ENCODE measurements at regions not wholly inside any gene's neighbourhood (a gene's known extent, or its start where the extent isn't known, plus 50 kb on each side); places are given as distances from the start of the nearest gene placed in this dataset.

DNA sequence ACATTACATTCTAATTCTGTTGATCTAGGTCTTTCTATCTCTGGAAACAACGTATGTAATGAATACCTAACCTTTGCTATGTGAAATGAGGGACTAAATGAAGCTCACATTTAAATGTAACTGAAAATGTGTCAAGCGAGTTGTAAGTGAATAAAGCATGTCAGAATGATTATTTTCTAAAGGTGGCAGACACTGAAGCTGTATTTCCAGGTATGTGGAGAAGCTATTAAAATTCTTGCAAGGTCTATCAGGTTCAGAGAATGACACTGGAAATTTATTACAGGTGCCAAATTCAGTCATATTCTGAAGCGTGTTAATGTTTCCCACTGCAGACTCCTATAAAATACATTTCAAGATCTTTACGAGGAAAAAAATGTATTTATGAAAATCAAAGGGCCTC is 641.4 kb downstream of the RPS29 start:
- no peaks in the 10 kb centered on the region for H3K27me3 Mint-ChIP-seq (ENCODE audit: low read depth)
- no peaks in the 10 kb centered on the region for H3K36me3 Mint-ChIP-seq (ENCODE audit: insufficient read depth in 1 of 3, low read depth in 3 of 3)
- Histone ChIP-seq H2BK12ac (ENCODE audit: insufficient read length, low read depth, low read length) (no peak overlapping the region), H2BK120ac (ENCODE audit: low read depth, low read length, poor library complexity, severe bottlenecking) (no peak overlapping the region), H3K4ac (ENCODE audit: low read depth, low read length) (no peak overlapping the region), H3T11ph (ENCODE audit: low read length) (no peak overlapping the region), H2BK15ac (ENCODE audit: low read depth, low read length) (no peak overlapping the region), H3K23me2 (ENCODE audit: insufficient read length, low read depth, low read length, poor library complexity, severe bottlenecking) (no peaks in the 10 kb centered on the region), H4K20me1 (ENCODE audit: control insufficient read depth, insufficient read depth, insufficient read length) (no peaks in the 10 kb centered on the region), H2BK5ac (ENCODE audit: insufficient read length, low read length) (no peak overlapping the region), H4K5ac (ENCODE audit: insufficient read length, low read depth, low read length) (no peak overlapping the region), H3K79me1 (ENCODE audit: insufficient read depth, low read depth, low read length, poor library complexity, severe bottlenecking) (no peaks in the 10 kb centered on the region), H3K27me3 (ENCODE audit: insufficient read depth, low read length) (no peaks in the 10 kb centered on the region), H3K9me3 (ENCODE audit: control insufficient read depth, low read depth, low read length) (no peaks in the 10 kb centered on the region), H3K4me2 (ENCODE audit: insufficient read depth, insufficient read length, low read length) (no peak overlapping the region), H3K56ac (ENCODE audit: insufficient read length, low read depth, low read length) (no peak overlapping the region), H3K18ac (ENCODE audit: insufficient read length, low read depth, low read length) (no peak overlapping the region), H3K14ac (ENCODE audit: insufficient read depth, low read length) (no peak overlapping the region), H3K27ac (ENCODE audit: insufficient read length, low read depth, low read length) (no peak overlapping the region), H3K4me1 (ENCODE audit: insufficient read depth, low read length) (no peaks in the 10 kb centered on the region), H4K91ac (ENCODE audit: insufficient read length, low read depth, low read length) (no peak overlapping the region), H3K23ac (ENCODE audit: insufficient read length, low read depth, low read length) (no peak overlapping the region), H4K8ac (replicated peaks; ENCODE audit: insufficient read length, low read depth, low read length) (no peak overlapping the region), H2BK20ac (ENCODE audit: low read depth, low read length, poor library complexity, severe bottlenecking) (no peak overlapping the region), H3K79me2 (ENCODE audit: insufficient read depth, low read length) (no peaks in the 10 kb centered on the region), H2AFZ (ENCODE audit: low read length) (no peak overlapping the region), H3K9ac (ENCODE audit: extremely low read depth, insufficient read length, low read length) (no peak overlapping the region), H2AK5ac (ENCODE audit: insufficient read length, low read length) (no peak overlapping the region)
- no peak for TF ChIP-seq CTCF (conservative IDR thresholded peaks at IDR 0.05)
- no peak overlapping the region for H3K27ac Mint-ChIP-seq
- H3K4me1 Mint-ChIP-seq = no peaks in the 10 kb centered on the region
- no peak for DNase-seq
- no CpG with 5 or more reads among the region's 4 CpGs for WGBS (ENCODE audit: extremely low coverage, insufficient read length, low lambda C conversion rate)
- no peak overlapping the region for H3K4me3 Mint-ChIP-seq
- peaks cover 0 to 2% of the 10 kb centered on the region in 2 experiments; a peak in 2 of 5 replicates for H3K9me3 Mint-ChIP-seq

Measured in H9 (cell line).